Renal pelvis (tissue), 1 donor: ENCODE measurements at regions not wholly inside any gene's neighbourhood (a gene's known extent, or its start where the extent isn't known, plus 50 kb on each side); places are given as distances from the start of the nearest gene placed in this dataset.

Source experiments
- DNase-seq: peaks from one replicate; pipeline ENCODE4 v3.0.0-alpha.2; 2013

DNA sequence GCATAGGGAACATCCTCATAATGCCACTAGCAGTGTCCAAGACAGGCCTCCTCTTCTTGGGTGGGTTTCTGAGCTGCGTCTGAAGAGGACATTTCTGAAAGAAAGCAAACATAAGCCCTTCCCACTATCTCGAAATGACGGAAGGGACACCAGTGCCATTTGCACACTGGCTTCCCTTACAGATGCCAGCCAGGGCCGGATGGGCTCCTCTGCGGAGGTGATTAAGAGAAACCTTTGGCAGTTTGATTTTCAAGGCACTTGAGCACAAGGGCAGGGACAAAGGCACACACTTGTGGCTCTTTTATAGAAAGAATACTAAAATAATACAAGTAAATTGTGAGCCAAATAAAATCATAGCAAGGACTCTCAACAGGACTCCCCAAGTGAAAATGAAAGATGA lies 106.6 kb upstream of the CELF2 start:
- DNase-seq: no peak

DNA sequence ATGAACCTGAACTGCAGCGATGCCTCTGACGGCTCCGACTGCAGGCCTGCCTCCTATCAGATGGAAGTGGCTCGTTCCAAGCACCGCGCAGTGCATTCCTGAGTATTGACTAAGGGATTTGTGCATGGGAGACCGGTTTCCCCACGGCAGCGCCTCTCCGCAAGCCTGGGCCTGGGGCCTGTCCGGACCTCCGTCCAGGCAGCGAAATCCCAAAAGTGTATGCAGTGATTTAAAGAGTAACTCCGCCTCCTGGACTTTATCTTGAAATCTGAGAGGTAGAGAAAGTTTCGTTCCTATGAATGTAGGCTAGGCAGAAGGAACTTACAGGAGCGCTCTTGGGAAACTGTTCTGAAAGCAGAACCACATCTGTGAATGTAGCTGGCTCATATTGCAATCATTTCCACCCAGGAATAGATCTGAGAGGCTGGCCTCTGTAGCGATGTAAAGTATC lies 106.2 kb upstream of the CELF2 start:
- peak; percentile 72 for DNase-seq

DNA sequence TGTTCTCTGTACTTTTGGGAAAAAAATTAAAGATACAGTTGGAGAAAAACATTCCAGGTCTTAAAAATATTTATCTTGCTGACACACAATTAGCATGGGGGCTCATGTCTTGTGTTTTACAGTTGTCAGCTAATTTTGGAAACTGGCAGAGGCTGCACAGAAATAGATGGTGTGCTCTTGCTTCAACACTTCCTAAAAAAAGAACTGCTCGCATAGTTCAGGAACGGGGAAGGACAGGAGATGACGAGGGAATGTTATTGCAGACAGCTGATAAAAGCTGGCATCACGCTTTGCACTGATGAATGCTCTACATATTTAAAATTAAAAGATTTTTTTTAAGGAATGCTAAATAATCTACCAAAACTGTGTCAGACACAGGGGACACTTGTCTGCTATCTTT lies 103.5 kb upstream of the CELF2 start:
- DNase-seq: no peak

GRCh38 chr10:10915215-10915614 lies 102.5 kb upstream of the CELF2 start:
- DNase-seq: no peak

- DNase-seq: no peak
These were observed 100.6 kb upstream of the CELF2 start for GRCh38 chr10:10917031-10917430.

DNA sequence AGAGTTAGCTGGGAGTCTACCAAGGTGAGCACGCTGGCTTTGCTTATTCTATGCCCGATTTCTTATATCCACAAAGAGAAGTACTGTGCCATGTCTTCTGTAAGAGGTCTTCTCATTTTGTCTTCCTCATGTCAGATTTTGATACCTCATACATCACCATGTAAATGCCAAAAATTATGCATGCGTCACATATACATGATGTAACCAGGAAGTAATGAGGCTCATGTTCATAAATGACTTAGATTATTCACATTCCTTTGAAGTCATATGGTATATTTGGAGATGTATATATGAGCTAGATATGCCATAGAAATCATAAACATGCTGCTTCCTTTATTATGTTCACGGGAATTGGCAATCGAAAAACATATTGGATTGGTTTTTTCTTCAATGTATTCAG lies 97.7 kb upstream of the CELF2 start:
- DNase-seq: no peak

DNA sequence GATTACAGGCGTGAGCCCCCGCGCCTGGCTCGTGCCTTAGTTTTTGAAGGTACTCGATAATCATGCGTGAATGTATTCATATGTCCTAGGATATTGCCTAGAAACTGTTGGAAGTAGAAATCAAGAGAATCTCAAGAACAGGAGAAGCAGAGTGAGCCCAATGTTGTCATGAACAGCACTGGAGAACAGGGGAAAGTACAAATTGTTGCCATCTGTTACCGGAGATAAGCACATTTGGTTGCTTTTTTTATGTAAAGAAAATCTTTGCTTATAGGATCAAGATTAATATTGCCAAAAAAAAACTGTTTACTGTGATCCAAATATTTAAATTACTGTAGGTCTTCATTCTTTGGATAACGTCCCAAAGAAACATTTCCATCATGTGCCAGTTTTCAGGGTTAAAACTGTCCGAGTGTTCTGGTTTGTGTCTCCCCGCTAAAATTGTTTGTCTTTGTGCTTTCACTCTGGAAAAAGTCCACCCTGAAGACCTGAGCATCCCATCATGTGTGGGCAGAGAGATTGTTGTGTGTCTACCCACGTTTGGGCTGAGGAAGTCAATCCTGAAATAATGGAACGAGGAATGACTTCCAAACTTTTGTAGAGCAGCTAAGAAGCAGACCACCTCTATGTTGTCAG lies 95.7 kb upstream of the CELF2 start:
- no peak for DNase-seq

DNA sequence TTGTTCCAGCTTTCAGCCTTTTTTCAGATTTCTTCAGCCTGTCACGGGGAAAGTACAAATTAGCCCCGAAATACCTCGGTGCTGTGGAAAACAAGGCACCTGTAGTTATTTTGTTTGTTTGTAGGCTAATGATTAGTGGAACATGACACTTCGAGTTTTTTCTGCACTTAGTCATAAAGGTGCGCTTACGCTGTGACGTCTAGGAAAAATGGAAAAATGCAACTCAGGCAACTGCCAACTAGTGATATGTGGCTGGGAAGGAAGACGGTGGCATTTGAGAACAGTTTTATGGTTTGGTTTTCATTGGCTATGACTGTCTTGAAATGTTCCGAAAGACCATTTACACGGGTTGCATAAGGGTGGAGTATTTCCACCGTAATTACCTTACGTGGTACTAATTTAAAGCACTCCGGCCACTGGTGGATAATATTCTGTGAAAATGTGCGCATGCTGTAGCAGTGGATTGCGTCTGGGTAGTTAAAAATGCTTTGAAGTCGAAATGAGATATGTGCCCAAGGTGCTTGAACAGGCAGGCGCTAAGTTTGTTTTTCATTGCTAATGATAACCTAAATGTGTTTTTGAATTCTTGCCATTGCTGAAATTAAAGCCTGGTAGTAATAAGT lies 94.5 kb upstream of the CELF2 start:
- no peak for DNase-seq

- DNase-seq: no peak
These were observed 92.0 kb upstream of the CELF2 start for GRCh38 chr10:10925667-10926066.

DNA sequence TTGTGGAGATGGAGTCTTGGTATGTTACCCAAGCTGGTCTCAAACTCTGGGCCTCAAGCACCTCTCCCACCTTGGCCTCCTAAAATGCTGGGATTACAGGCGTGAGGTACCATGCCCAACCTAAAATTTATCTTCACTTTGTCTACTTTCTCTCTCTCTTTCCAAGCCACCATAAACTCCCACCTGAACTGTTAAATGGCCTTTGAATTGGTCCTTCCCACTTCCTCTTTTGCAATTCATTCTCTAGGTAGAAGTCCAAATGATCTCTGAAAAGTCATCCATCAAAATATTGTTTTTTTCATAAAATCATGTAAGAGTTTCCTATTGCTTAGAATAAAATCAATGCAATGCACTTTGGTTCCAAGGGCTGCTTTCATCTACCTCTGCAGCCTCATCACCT lies 90.1 kb upstream of the CELF2 start:
- DNase-seq: no peak

- no peak for DNase-seq
These were observed 86.5 kb upstream of the CELF2 start for GRCh38 chr10:10930979-10931743.

DNA sequence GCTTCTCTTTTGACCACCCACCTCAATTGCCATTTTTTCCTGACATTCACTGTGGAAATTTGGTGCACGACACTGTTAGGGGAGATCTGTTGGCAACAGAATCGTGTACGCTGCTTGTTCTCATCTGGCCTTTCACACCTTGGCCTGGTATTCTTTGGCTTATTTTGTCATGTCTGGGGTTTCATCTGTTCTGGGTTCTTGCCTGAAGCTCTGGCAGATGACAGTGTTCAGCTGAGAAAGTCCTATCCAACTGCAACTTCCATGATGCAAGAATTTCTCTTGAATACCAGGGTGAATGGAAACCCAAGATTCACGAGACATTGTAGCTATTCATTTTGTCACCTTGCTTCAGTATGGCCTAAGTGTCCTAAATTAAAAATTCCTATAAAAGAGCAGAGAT lies 82.6 kb upstream of the CELF2 start:
- DNase-seq: no peak

GRCh38 chr10:10938676-10939075 lies 79.0 kb upstream of the CELF2 start:
- no peak for DNase-seq

GRCh38 chr10:10941127-10941730 lies 76.4 kb upstream of the CELF2 start:
- no peak for DNase-seq

GRCh38 chr10:10942441-10942840 lies 75.2 kb upstream of the CELF2 start:
- DNase-seq: no peak

DNA sequence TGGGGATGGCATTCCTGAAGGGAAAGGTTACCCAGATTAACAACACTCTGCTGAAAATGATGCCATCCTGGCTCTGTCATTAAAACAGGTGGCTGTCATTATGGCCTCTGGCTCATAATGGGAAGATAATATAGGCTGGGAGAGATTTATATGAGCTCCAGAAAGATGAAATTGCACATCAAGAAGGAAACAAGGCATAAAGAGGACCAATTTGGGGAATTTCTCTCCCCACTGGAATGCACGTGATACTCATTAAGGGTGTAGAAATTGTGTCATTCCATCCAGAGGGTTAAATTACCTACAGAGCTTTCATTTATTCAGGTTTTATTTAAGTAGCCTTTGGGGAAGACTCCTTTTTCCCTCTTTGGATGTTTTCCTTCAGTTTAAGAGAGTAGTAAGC lies 71.6 kb upstream of the CELF2 start:
- no peak for DNase-seq

GRCh38 chr10:10946801-10947200 lies 70.9 kb upstream of the CELF2 start:
- DNase-seq: no peak

DNA sequence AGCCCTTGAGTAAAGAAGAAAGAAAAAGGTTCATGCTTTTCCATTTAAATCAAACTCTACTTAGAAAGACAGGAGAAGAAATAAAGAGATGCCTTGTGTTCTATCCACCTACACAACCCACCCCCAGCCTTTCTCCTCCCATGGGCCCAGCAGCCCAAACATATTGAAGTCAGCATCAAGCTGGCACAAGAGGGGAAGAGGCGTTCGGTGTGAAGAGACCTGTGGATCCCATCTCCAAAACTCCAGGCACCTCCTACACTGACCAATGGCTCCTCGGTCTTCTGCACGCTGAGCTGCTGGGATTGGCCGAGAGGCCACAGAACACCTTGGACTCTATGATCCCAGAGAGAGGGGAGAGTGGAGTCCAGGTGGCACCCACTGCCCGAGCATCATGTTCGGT lies 66.0 kb upstream of the CELF2 start:
- no peak for DNase-seq

GRCh38 chr10:10952800-10953199 lies 64.9 kb upstream of the CELF2 start:
- DNase-seq: no peak

DNA sequence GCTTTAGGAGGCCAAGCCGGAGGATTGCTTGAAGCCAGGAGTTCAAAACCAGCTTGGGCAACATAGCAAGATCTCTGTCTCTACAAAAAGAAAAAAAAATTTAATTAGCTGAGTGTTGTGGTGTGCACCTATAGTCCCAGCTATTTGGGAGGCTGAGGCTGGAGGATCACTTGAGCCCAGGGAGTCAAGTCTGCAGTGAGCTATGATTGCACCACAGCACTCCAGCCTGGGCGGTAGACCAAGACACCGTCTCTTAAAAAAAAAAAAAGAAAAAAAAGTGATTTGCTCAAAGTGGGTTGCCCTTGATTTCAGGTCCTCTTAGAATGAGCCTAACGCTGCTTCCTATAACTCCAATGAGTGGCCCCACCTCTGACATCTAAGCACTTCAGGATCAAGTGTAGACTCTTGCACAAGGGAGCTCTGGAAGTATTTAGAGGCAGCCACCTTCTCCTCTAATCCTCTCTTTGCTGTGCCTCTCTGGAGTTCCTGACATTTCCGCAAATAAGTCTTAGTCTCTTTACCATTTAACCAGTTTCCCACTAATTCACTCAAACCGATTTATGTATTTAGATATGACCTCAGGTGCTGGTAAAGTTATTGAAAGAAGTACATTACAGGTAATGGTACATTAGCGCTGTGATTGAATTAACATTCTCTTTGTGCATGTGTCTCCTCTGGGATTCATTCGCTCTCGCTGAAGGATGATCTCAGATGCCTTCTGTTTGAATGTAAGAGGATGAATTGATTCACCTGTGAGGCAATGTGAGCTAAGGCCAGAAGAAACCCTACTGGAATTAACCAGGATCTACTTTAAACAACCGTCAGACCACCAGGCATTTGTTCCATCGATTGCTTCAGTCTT lies 60.8 kb upstream of the CELF2 start:
- DNase-seq: no peak

- no peak for DNase-seq
These were observed 59.6 kb upstream of the CELF2 start for GRCh38 chr10:10958041-10958440.

- no peak for DNase-seq
These were observed 58.0 kb upstream of the CELF2 start for GRCh38 chr10:10959666-10960065.
